Small intestine (tissue), 7 donors: ENCODE measurements at regions not wholly inside any gene's neighbourhood (a gene's known extent, or its start where the extent isn't known, plus 50 kb on each side); places are given as distances from the start of the nearest gene placed in this dataset.

ENCODE experiments used
- DNase-seq, 2 donors: peaks; one replicate each; pipeline versions ENCODE4 v3.0.0 to v3.0.0-alpha.2; 2013
- FAIRE-seq: peaks from 2 replicates; lab custom pipeline; 2012; peaks lifted over from hg19 to GRCh38; lab: Jason Lieb, UNC
- H3K27ac ChIP-seq, 3 donors: one replicate each; pipeline ENCODE4 v1.5.1; 2013; ENCODE audit warnings: low read length in 2 of 3, mild to moderate bottlenecking in 2 of 3, control low read depth in 1 of 3, inconsistent platforms in 1 of 3, low read depth in 1 of 3, moderate library complexity in 1 of 3
- H3K27me3 ChIP-seq, 3 donors: one replicate each; pipeline ENCODE4 v1.6.1; 2013; ENCODE audit warnings: low read length in 3 of 3, inconsistent platforms in 1 of 3; ENCODE audit not compliant: control insufficient read depth in 3 of 3, insufficient read depth in 3 of 3
- H3K36me3 ChIP-seq, 3 donors: one replicate each; pipeline ENCODE4 v1.6.1; 2013; ENCODE audit warnings: low read length in 3 of 3, inconsistent platforms in 1 of 3, low read depth in 1 of 3, mild to moderate bottlenecking in 1 of 3, moderate library complexity in 1 of 3; ENCODE audit not compliant: control insufficient read depth in 3 of 3, insufficient read depth in 2 of 3
- H3K4me1 ChIP-seq, 3 donors: one replicate each; pipeline ENCODE4 v1.6.1; 2013; ENCODE audit warnings: low read length in 2 of 3, inconsistent platforms in 1 of 3, low read depth in 1 of 3, mild to moderate bottlenecking in 1 of 3, moderate library complexity in 1 of 3; ENCODE audit not compliant: control insufficient read depth in 3 of 3, insufficient read depth in 2 of 3
- H3K4me3 ChIP-seq, 3 donors: one replicate each; pipeline ENCODE4 v1.5.1; 2013; ENCODE audit warnings: low read length in 3 of 3, control low read depth in 1 of 3, inconsistent platforms in 1 of 3, low read depth in 1 of 3, mild to moderate bottlenecking in 1 of 3, moderate library complexity in 1 of 3
- H3K9me3 ChIP-seq, 2 donors: one replicate each; pipeline ENCODE4 v1.6.1; 2013; ENCODE audit warnings: low read depth in 1 of 2, low read length in 1 of 2; ENCODE audit not compliant: control insufficient read depth in 2 of 2, insufficient read depth in 1 of 2
- WGBS, 3 donors: extraction: QIAGEN DNeasy Blood & Tissue Kit; methylation state at CpG; one replicate each; pipeline ENCODE4 v1.1.7; 2013; 5-methylcytosine and 5-hydroxymethylcytosine counted together
- donor health status: healthy with polysubstance abuse.
- donor health status: control.
- donor health status: control.
- donor health status: Bipolar disorder and iron deficiency.
- donor health status: healthy.

- FAIRE-seq: no peak
- no peaks in the 10 kb centered on the region for H3K4me1 ChIP-seq
- H3K4me3 ChIP-seq: no peak overlapping the region
These were observed 640.0 kb upstream of the ADGRL2 start for GRCh38 chr1:81160696-81161095.

GRCh38 chr1:81158592-81158991, 642.1 kb upstream of the ADGRL2 start:
- H3K4me1 ChIP-seq: no peaks in the 10 kb centered on the region
- DNase-seq (peak in 1 of 2 donors; percentile 4), FAIRE-seq (no peak)
- peaks cover 0 to 1% of the 10 kb centered on the region in 2 donors for H3K9me3 ChIP-seq
- no peaks in the 10 kb centered on the region for H3K27me3 ChIP-seq
- H3K4me3 ChIP-seq: no peak overlapping the region
- H3K36me3 ChIP-seq: no peaks in the 10 kb centered on the region
- 39 to 57% (median 49%) methylated on average over 3 of the region's 3 CpGs for WGBS, 3 donors
- H3K27ac ChIP-seq: no peak overlapping the region

More at GRCh38 chr1:81160696-81161095, 640.0 kb upstream of the ADGRL2 start:
- no peak for DNase-seq
- peaks cover 0 to 1% of the 10 kb centered on the region in 2 donors for H3K9me3 ChIP-seq
- H3K36me3 ChIP-seq: no peaks in the 10 kb centered on the region
- no peaks in the 10 kb centered on the region for H3K27me3 ChIP-seq
- H3K27ac ChIP-seq: no peak overlapping the region
- 85 to 95% (median 94%) methylated on average over 3 of the region's 3 CpGs for WGBS, 3 donors

GRCh38 chr1:81157686-81158085, 643.0 kb upstream of the ADGRL2 start:
- 65 to 81% (median 77%) methylated on average over 1 of the region's 1 CpG for WGBS, 3 donors
- H3K4me1 ChIP-seq: no peaks in the 10 kb centered on the region
- no peak for FAIRE-seq

GRCh38 chr1:81156887-81157286, 643.8 kb upstream of the ADGRL2 start:
- peaks cover 0 to 1% of the 10 kb centered on the region in 2 donors for H3K9me3 ChIP-seq
- H3K36me3 ChIP-seq: no peaks in the 10 kb centered on the region
- no peak overlapping the region for H3K27ac ChIP-seq
- DNase-seq (no peak), FAIRE-seq (no peak)
- H3K27me3 ChIP-seq: no peaks in the 10 kb centered on the region
- 63 to 76% (median 76%) methylated on average over 1 of the region's 1 CpG for WGBS, 3 donors
- H3K4me1 ChIP-seq: no peaks in the 10 kb centered on the region
- H3K4me3 ChIP-seq: no peak overlapping the region

More at GRCh38 chr1:81157686-81158085, 643.0 kb upstream of the ADGRL2 start:
- no peaks in the 10 kb centered on the region for H3K36me3 ChIP-seq
- peaks cover 0 to 1% of the 10 kb centered on the region in 2 donors for H3K9me3 ChIP-seq
- H3K4me3 ChIP-seq: no peak overlapping the region
- no peak overlapping the region for H3K27ac ChIP-seq
- no peak for DNase-seq
- no peaks in the 10 kb centered on the region for H3K27me3 ChIP-seq

GRCh38 chr1:81155131-81155530, 645.6 kb upstream of the ADGRL2 start:
- Histone ChIP-seq H3K36me3 (no peaks in the 10 kb centered on the region), H3K27ac (no peak overlapping the region), H3K27me3 (no peaks in the 10 kb centered on the region), H3K4me1 (no peaks in the 10 kb centered on the region), H3K9me3 (peaks cover 0 to 1% of the 10 kb centered on the region in 2 donors), H3K4me3 (no peak overlapping the region)
- 86 to 97% (median 89%) methylated on average over 1 of the region's 1 CpG for WGBS, 3 donors
- DNase-seq: no peak
- FAIRE-seq: no peak

- 0 to 20% (median 11%) methylated on average over 1 of the region's 1 CpG for WGBS, 3 donors
- Histone ChIP-seq H3K27me3 (no peaks in the 10 kb centered on the region), H3K36me3 (no peaks in the 10 kb centered on the region), H3K4me3 (no peak overlapping the region), H3K9me3 (no peaks in the 10 kb centered on the region), H3K27ac (no peak overlapping the region), H3K4me1 (peaks cover 0 to 3% (median 0%) of the 10 kb centered on the region in 3 donors)
- DNase-seq (no peak), FAIRE-seq (no peak)
These were observed 649.5 kb upstream of the ADGRL2 start for GRCh38 chr1:81151206-81151605.

GRCh38 chr1:81149649-81150325, 650.9 kb upstream of the ADGRL2 start:
- Histone ChIP-seq H3K4me3 (no peak overlapping the region), H3K27ac (no peak overlapping the region), H3K36me3 (no peaks in the 10 kb centered on the region), H3K27me3 (no peaks in the 10 kb centered on the region), H3K9me3 (no peaks in the 10 kb centered on the region), H3K4me1 (peaks cover 0 to 3% (median 0%) of the 10 kb centered on the region in 3 donors)
- WGBS, 3 donors: 49 to 62% (median 50%) methylated on average over 2 of the region's 2 CpGs
- FAIRE-seq (no peak), DNase-seq (no peak)

GRCh38 chr1:81144240-81144825, 656.4 kb upstream of the ADGRL2 start:
- no peak for FAIRE-seq

More at GRCh38 chr1:81144240-81144825, 656.4 kb upstream of the ADGRL2 start:
- H3K27me3 ChIP-seq: no peaks in the 10 kb centered on the region
- peaks cover 0 to 4% of the 10 kb centered on the region in 2 donors for H3K9me3 ChIP-seq
- no peak overlapping the region for H3K4me3 ChIP-seq
- no peaks in the 10 kb centered on the region for H3K36me3 ChIP-seq
- H3K4me1 ChIP-seq: peaks cover 0 to 9% (median 0%) of the 10 kb centered on the region in 3 donors
- no peak for DNase-seq
- no peak overlapping the region for H3K27ac ChIP-seq
- 62 to 84% (median 77%) methylated on average over 4 of the region's 4 CpGs for WGBS, 3 donors
